ENCODE measurements at regions not wholly inside any gene's neighbourhood (a gene's known extent, or its start where the extent isn't known, plus 50 kb on each side); places are given as distances from the start of the nearest gene placed in this dataset.

DNA sequence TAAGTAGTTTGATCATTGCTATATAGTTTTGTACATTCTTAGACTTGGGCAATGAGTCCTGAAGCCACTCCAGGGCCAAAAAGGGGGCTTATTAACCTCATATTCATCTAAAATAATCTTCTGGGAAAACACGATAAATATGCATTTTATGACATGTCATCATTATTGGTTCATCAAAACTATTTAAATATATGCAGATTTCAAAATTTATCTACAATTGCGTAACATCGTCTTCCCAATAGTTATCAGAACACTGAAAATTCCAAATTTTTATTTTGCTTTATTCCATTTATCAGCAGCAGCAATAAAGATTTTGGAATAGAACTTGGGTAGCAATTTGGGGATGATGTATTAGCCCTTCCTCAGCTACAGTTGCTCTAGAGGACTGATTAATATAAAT lies 550.0 kb downstream of the IQCM start:
- no peak overlapping the region for H3K27ac ChIP-seq (ENCODE audit: insufficient read depth, low read length)
- H2AFZ ChIP-seq (ENCODE audit: low read length), result no peak overlapping the region
- H4K20me1 ChIP-seq (ENCODE audit: control insufficient read depth, extremely low read depth, insufficient read depth, low read length), result no peaks in the 10 kb centered on the region
- no peaks in the 10 kb centered on the region for H3K4me1 ChIP-seq (ENCODE audit: control insufficient read depth, extremely low read depth, insufficient read depth, low read length)
- no peak overlapping the region for H3K4me2 ChIP-seq (ENCODE audit: extremely low read depth, insufficient read depth, low read length)
- TF ChIP-seq, protein P1, sequence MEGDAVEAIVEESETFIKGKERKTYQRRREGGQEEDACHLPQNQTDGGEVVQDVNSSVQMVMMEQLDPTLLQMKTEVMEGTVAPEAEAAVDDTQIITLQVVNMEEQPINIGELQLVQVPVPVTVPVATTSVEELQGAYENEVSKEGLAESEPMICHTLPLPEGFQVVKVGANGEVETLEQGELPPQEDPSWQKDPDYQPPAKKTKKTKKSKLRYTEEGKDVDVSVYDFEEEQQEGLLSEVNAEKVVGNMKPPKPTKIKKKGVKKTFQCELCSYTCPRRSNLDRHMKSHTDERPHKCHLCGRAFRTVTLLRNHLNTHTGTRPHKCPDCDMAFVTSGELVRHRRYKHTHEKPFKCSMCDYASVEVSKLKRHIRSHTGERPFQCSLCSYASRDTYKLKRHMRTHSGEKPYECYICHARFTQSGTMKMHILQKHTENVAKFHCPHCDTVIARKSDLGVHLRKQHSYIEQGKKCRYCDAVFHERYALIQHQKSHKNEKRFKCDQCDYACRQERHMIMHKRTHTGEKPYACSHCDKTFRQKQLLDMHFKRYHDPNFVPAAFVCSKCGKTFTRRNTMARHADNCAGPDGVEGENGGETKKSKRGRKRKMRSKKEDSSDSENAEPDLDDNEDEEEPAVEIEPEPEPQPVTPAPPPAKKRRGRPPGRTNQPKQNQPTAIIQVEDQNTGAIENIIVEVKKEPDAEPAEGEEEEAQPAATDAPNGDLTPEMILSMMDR (conservative IDR thresholded peaks at IDR 0.05 in 1 of 2, IDR thresholded peaks at IDR 0.05 in 1 of 2; ENCODE audit: low read depth in 1 of 2, low read length in 2 of 2), result no peak
- TF ChIP-seq EZH2 (IDR thresholded peaks at IDR 0.05; ENCODE audit: low read length, missing control alignments), result no peak
- H3K27me3 ChIP-seq (ENCODE audit: control insufficient read depth, insufficient read depth, low read length), result no peaks in the 10 kb centered on the region
- no peak overlapping the region for H3K9ac ChIP-seq (ENCODE audit: insufficient read depth, low read length)
- no peaks in the 10 kb centered on the region for H3K79me2 ChIP-seq (ENCODE audit: control insufficient read depth, insufficient read depth, low read length)
- no peak for DNase-seq (ENCODE audit: low read depth in 2 of 2)
- H3K4me3 ChIP-seq (replicated peaks in 1 of 4; ENCODE audit: control extremely low read depth in 1 of 4, insufficient read depth in 1 of 4, low read depth in 3 of 4, low read length in 4 of 4), result no peak overlapping the region
- H3K36me3 ChIP-seq (ENCODE audit: control insufficient read depth, insufficient read depth, low read length), result no peaks in the 10 kb centered on the region
- no peaks in the 10 kb centered on the region for H3K9me3 ChIP-seq (ENCODE audit: control insufficient read depth, insufficient read depth, low read depth, low read length)

GRCh38 chr4:149264093-149264733 lies 551.4 kb downstream of the IQCM start:
- no peaks in the 10 kb centered on the region for H3K36me3 ChIP-seq (ENCODE audit: control insufficient read depth, insufficient read depth, low read length)
- H2AFZ ChIP-seq (ENCODE audit: low read length), result no peak overlapping the region
- no peak overlapping the region for H3K27ac ChIP-seq (ENCODE audit: insufficient read depth, low read length)
- H3K27me3 ChIP-seq (ENCODE audit: control insufficient read depth, insufficient read depth, low read length), result no peaks in the 10 kb centered on the region
- TF ChIP-seq, protein P1 (conservative IDR thresholded peaks at IDR 0.05 in 1 of 2, IDR thresholded peaks at IDR 0.05 in 1 of 2; ENCODE audit: low read depth in 1 of 2, low read length in 2 of 2), result peak; percentile 81 to 84
- TF ChIP-seq EZH2 (IDR thresholded peaks at IDR 0.05; ENCODE audit: low read length, missing control alignments), result no peak
- H3K9ac ChIP-seq (ENCODE audit: insufficient read depth, low read length), result no peak overlapping the region
- H3K4me2 ChIP-seq (ENCODE audit: extremely low read depth, insufficient read depth, low read length), result no peak overlapping the region
- no peaks in the 10 kb centered on the region for H3K9me3 ChIP-seq (ENCODE audit: control insufficient read depth, insufficient read depth, low read depth, low read length)
- no peak overlapping the region for H3K4me3 ChIP-seq (replicated peaks in 1 of 4; ENCODE audit: control extremely low read depth in 1 of 4, insufficient read depth in 1 of 4, low read depth in 3 of 4, low read length in 4 of 4)
- no peaks in the 10 kb centered on the region for H3K79me2 ChIP-seq (ENCODE audit: control insufficient read depth, insufficient read depth, low read length)
- H4K20me1 ChIP-seq (ENCODE audit: control insufficient read depth, extremely low read depth, insufficient read depth, low read length), result no peaks in the 10 kb centered on the region
- DNase-seq (ENCODE audit: low read depth in 2 of 2), result peak; percentile 58 to 74
- no peaks in the 10 kb centered on the region for H3K4me1 ChIP-seq (ENCODE audit: control insufficient read depth, extremely low read depth, insufficient read depth, low read length)

- H3K9ac ChIP-seq (ENCODE audit: insufficient read depth, low read length), result no peak overlapping the region
- H3K27ac ChIP-seq (ENCODE audit: insufficient read depth, low read length), result no peak overlapping the region
- no peak overlapping the region for H3K4me3 ChIP-seq (replicated peaks in 1 of 4; ENCODE audit: control extremely low read depth in 1 of 4, insufficient read depth in 1 of 4, low read depth in 3 of 4, low read length in 4 of 4)
- no peak overlapping the region for H3K4me2 ChIP-seq (ENCODE audit: extremely low read depth, insufficient read depth, low read length)
- no peaks in the 10 kb centered on the region for H3K79me2 ChIP-seq (ENCODE audit: control insufficient read depth, insufficient read depth, low read length)
- H3K4me1 ChIP-seq (ENCODE audit: control insufficient read depth, extremely low read depth, insufficient read depth, low read length), result no peaks in the 10 kb centered on the region
- TF ChIP-seq, protein P1 (conservative IDR thresholded peaks at IDR 0.05 in 1 of 2, IDR thresholded peaks at IDR 0.05 in 1 of 2; ENCODE audit: low read depth in 1 of 2, low read length in 2 of 2), result no peak
- TF ChIP-seq EZH2 (IDR thresholded peaks at IDR 0.05; ENCODE audit: low read length, missing control alignments), result no peak
- H3K9me3 ChIP-seq (ENCODE audit: control insufficient read depth, insufficient read depth, low read depth, low read length), result no peaks in the 10 kb centered on the region
- H4K20me1 ChIP-seq (ENCODE audit: control insufficient read depth, extremely low read depth, insufficient read depth, low read length), result no peaks in the 10 kb centered on the region
- H3K27me3 ChIP-seq (ENCODE audit: control insufficient read depth, insufficient read depth, low read length), result no peaks in the 10 kb centered on the region
- H2AFZ ChIP-seq (ENCODE audit: low read length), result no peak overlapping the region
- no peaks in the 10 kb centered on the region for H3K36me3 ChIP-seq (ENCODE audit: control insufficient read depth, insufficient read depth, low read length)
- DNase-seq (ENCODE audit: low read depth in 2 of 2), result peak in 1 of 2 donors; percentile 44
Observed at GRCh38 chr4:149248191-149248764, 567.4 kb downstream of the IQCM start.
